ENCODE measurements at regions not wholly inside any gene's neighbourhood (a gene's known extent, or its start where the extent isn't known, plus 50 kb on each side); places are given as distances from the start of the nearest gene placed in this dataset.

GRCh38 chr13:105052711-105053110 lies 1482.8 kb downstream of the EFNB2 start:
- Histone ChIP-seq H3K4me3 (no peak overlapping the region), H3K36me3 (ENCODE audit: insufficient read depth, low read length) (no peaks in the 10 kb centered on the region), H3K27ac (no peak overlapping the region), H3K9me3 (ENCODE audit: low read depth, low read length) (no peaks in the 10 kb centered on the region), H3K9ac (ENCODE audit: insufficient read length) (no peak overlapping the region)
- TF ChIP-seq FOXP2 (optimal IDR thresholded peaks at IDR 0.05; ENCODE audit: control extremely low read depth, extremely low read length, insufficient read depth) (no peak), EZH2 (IDR thresholded peaks at IDR 0.05) (no peak), POLR2AphosphoS5 (IDR thresholded peaks at IDR 0.05; ENCODE audit: borderline replicate concordance, low read depth, low read length) (no peak)
- no peak for DNase-seq (ENCODE audit: low read depth, low spot score)

- Histone ChIP-seq H3K9ac (ENCODE audit: insufficient read length) (no peak overlapping the region), H3K36me3 (ENCODE audit: insufficient read depth, low read length) (no peaks in the 10 kb centered on the region), H3K9me3 (ENCODE audit: low read depth, low read length) (no peaks in the 10 kb centered on the region), H3K4me3 (no peak overlapping the region), H3K27ac (no peak overlapping the region)
- DNase-seq (ENCODE audit: low read depth, low spot score): no peak
- TF ChIP-seq FOXP2 (optimal IDR thresholded peaks at IDR 0.05; ENCODE audit: control extremely low read depth, extremely low read length, insufficient read depth): no peak
- no peak for TF ChIP-seq EZH2 (IDR thresholded peaks at IDR 0.05)
Observed at GRCh38 chr13:105050686-105051085, 1484.8 kb downstream of the EFNB2 start.

GRCh38 chr13:105048677-105049076 lies 1486.8 kb downstream of the EFNB2 start:
- no peak overlapping the region for H3K4me3 ChIP-seq
- no peaks in the 10 kb centered on the region for H3K36me3 ChIP-seq (ENCODE audit: insufficient read depth, low read length)
- TF ChIP-seq FOXP2 (optimal IDR thresholded peaks at IDR 0.05; ENCODE audit: control extremely low read depth, extremely low read length, insufficient read depth): no peak
- no peak for TF ChIP-seq POLR2AphosphoS5 (IDR thresholded peaks at IDR 0.05; ENCODE audit: borderline replicate concordance, low read depth, low read length)
- no peak for TF ChIP-seq EZH2 (IDR thresholded peaks at IDR 0.05)
- no peak overlapping the region for H3K9ac ChIP-seq (ENCODE audit: insufficient read length)
- no peaks in the 10 kb centered on the region for H3K9me3 ChIP-seq (ENCODE audit: low read depth, low read length)
- no peak for DNase-seq (ENCODE audit: low read depth, low spot score)
- H3K27ac ChIP-seq: no peak overlapping the region

- Histone ChIP-seq H3K9me3 (ENCODE audit: low read depth, low read length) (no peaks in the 10 kb centered on the region), H3K27ac (no peak overlapping the region), H3K36me3 (ENCODE audit: insufficient read depth, low read length) (no peaks in the 10 kb centered on the region), H3K9ac (ENCODE audit: insufficient read length) (no peak overlapping the region), H3K4me3 (no peak overlapping the region)
- TF ChIP-seq FOXP2 (optimal IDR thresholded peaks at IDR 0.05; ENCODE audit: control extremely low read depth, extremely low read length, insufficient read depth) (no peak), EZH2 (IDR thresholded peaks at IDR 0.05) (no peak), POLR2AphosphoS5 (IDR thresholded peaks at IDR 0.05; ENCODE audit: borderline replicate concordance, low read depth, low read length) (no peak)
- no peak for DNase-seq (ENCODE audit: low read depth, low spot score)
Observed at GRCh38 chr13:105047676-105048295, 1487.7 kb downstream of the EFNB2 start.

GRCh38 chr13:105037110-105037509 lies 1498.4 kb downstream of the EFNB2 start:
- Histone ChIP-seq H3K4me3 (no peak overlapping the region), H3K9ac (ENCODE audit: insufficient read length) (no peak overlapping the region), H3K9me3 (ENCODE audit: low read depth, low read length) (no peaks in the 10 kb centered on the region), H3K36me3 (ENCODE audit: insufficient read depth, low read length) (no peaks in the 10 kb centered on the region), H3K27ac (no peak overlapping the region)
- DNase-seq (ENCODE audit: low read depth, low spot score): no peak
- TF ChIP-seq POLR2AphosphoS5 (IDR thresholded peaks at IDR 0.05; ENCODE audit: borderline replicate concordance, low read depth, low read length): no peak
- no peak for TF ChIP-seq EZH2 (IDR thresholded peaks at IDR 0.05)
- TF ChIP-seq FOXP2 (optimal IDR thresholded peaks at IDR 0.05; ENCODE audit: control extremely low read depth, extremely low read length, insufficient read depth): no peak

- Histone ChIP-seq H3K9me3 (ENCODE audit: low read depth, low read length) (no peaks in the 10 kb centered on the region), H3K36me3 (ENCODE audit: insufficient read depth, low read length) (no peaks in the 10 kb centered on the region), H3K27ac (no peak overlapping the region), H3K9ac (ENCODE audit: insufficient read length) (no peak overlapping the region), H3K4me3 (no peak overlapping the region)
- TF ChIP-seq POLR2AphosphoS5 (IDR thresholded peaks at IDR 0.05; ENCODE audit: borderline replicate concordance, low read depth, low read length): no peak
- no peak for TF ChIP-seq EZH2 (IDR thresholded peaks at IDR 0.05)
- TF ChIP-seq FOXP2 (optimal IDR thresholded peaks at IDR 0.05; ENCODE audit: control extremely low read depth, extremely low read length, insufficient read depth): no peak
- no peak for DNase-seq (ENCODE audit: low read depth, low spot score)
Observed at GRCh38 chr13:105035092-105035491, 1500.4 kb downstream of the EFNB2 start.

- H3K4me3 ChIP-seq: no peak overlapping the region
- no peaks in the 10 kb centered on the region for H3K36me3 ChIP-seq (ENCODE audit: insufficient read depth, low read length)
- DNase-seq (ENCODE audit: low read depth, low spot score): no peak
- no peaks in the 10 kb centered on the region for H3K9me3 ChIP-seq (ENCODE audit: low read depth, low read length)
- TF ChIP-seq FOXP2 (optimal IDR thresholded peaks at IDR 0.05; ENCODE audit: control extremely low read depth, extremely low read length, insufficient read depth) (no peak), POLR2AphosphoS5 (IDR thresholded peaks at IDR 0.05; ENCODE audit: borderline replicate concordance, low read depth, low read length) (no peak), EZH2 (IDR thresholded peaks at IDR 0.05) (no peak)
- H3K27ac ChIP-seq: no peak overlapping the region
- H3K9ac ChIP-seq (ENCODE audit: insufficient read length): no peak overlapping the region
Observed at GRCh38 chr13:105033999-105034398, 1501.5 kb downstream of the EFNB2 start.

GRCh38 chr13:105031306-105031705 lies 1504.2 kb downstream of the EFNB2 start:
- Histone ChIP-seq H3K4me3 (no peak overlapping the region), H3K36me3 (ENCODE audit: insufficient read depth, low read length) (no peaks in the 10 kb centered on the region), H3K9ac (ENCODE audit: insufficient read length) (no peak overlapping the region), H3K27ac (no peak overlapping the region), H3K9me3 (ENCODE audit: low read depth, low read length) (no peaks in the 10 kb centered on the region)
- no peak for DNase-seq (ENCODE audit: low read depth, low spot score)
- no peak for TF ChIP-seq FOXP2 (optimal IDR thresholded peaks at IDR 0.05; ENCODE audit: control extremely low read depth, extremely low read length, insufficient read depth)
- no peak for TF ChIP-seq POLR2AphosphoS5 (IDR thresholded peaks at IDR 0.05; ENCODE audit: borderline replicate concordance, low read depth, low read length)
- TF ChIP-seq EZH2 (IDR thresholded peaks at IDR 0.05): no peak

GRCh38 chr13:105030851-105031250 lies 1504.6 kb downstream of the EFNB2 start:
- Histone ChIP-seq H3K27ac (no peak overlapping the region), H3K36me3 (ENCODE audit: insufficient read depth, low read length) (no peaks in the 10 kb centered on the region), H3K9ac (ENCODE audit: insufficient read length) (no peak overlapping the region), H3K9me3 (ENCODE audit: low read depth, low read length) (no peaks in the 10 kb centered on the region), H3K4me3 (no peak overlapping the region)
- TF ChIP-seq FOXP2 (optimal IDR thresholded peaks at IDR 0.05; ENCODE audit: control extremely low read depth, extremely low read length, insufficient read depth): no peak
- TF ChIP-seq EZH2 (IDR thresholded peaks at IDR 0.05): no peak
- no peak for TF ChIP-seq POLR2AphosphoS5 (IDR thresholded peaks at IDR 0.05; ENCODE audit: borderline replicate concordance, low read depth, low read length)
- DNase-seq (ENCODE audit: low read depth, low spot score): no peak

Measured in SK-N-MC (cell line).